DMS 273 treated with DMSO at 0.1 percent for 48 hours (cell line): ENCODE measurements at regions not wholly inside any gene's neighbourhood (a gene's known extent, or its start where the extent isn't known, plus 50 kb on each side); places are given as distances from the start of the nearest gene placed in this dataset.
"Not testable (repeated sequence)": the region's sequence is repeated elsewhere in the genome, so short reads cannot be mapped to it uniquely, and the experiment has no call there.

Source experiments
- DNase-seq: peaks from one replicate; lab custom pipeline; 2025; lab: John Stamatoyannopoulos, UW

GRCh38 chr16:48680881-48681280, 70.9 kb upstream of the N4BP1 start:
- no peak for DNase-seq

- DNase-seq: no peak
These were observed 66.9 kb upstream of the N4BP1 start for GRCh38 chr16:48676836-48677235.

GRCh38 chr16:48668184-48668583, 58.2 kb upstream of the N4BP1 start:
- not testable (repeated sequence) for DNase-seq

DNA sequence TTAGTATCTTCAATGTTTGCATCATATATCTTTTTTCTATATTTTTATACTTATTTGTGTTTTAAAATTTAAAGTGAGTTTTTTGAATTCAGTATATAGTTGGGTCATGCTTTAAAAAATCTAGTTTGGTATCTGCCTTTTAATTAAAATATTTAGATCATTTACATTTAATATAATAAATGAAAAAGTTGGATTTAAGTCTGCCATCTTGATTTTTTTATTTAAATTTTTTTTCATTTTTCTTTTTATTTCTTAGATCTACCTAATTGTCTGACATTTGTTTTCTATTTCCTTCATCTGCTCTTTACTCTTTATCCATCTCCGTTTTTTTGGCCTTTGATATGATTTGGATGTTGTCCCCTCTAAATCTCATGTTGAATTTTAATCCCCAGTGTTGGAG, 50.0 kb upstream of the N4BP1 start:
- DNase-seq: no peak
